ENCODE measurements at regions not wholly inside any gene's neighbourhood (a gene's known extent, or its start where the extent isn't known, plus 50 kb on each side); places are given as distances from the start of the nearest gene placed in this dataset.
"Not testable (repeated sequence)": the region's sequence is repeated elsewhere in the genome, so short reads cannot be mapped to it uniquely, and the experiment has no call there.

- DNase-seq: no peak
- Mint-ChIP-seq H3K27ac (no peak overlapping the region), H3K4me3 (no peak overlapping the region), H3K36me3 (no peaks in the 10 kb centered on the region), H3K4me1 (no peaks in the 10 kb centered on the region), H3K9me3 (peaks cover 0 to 6% (median 0%) of the 10 kb centered on the region in 7 donors), H3K27me3 (peaks cover 6 to 10% (median 6%) of the 10 kb centered on the region in 3 donors)
- ATAC-seq (ENCODE audit: low read depth in 2 of 2): no peak
Observed at GRCh38 chr1:90262286-90262685, 267.4 kb downstream of the ZNF326 start.

DNA sequence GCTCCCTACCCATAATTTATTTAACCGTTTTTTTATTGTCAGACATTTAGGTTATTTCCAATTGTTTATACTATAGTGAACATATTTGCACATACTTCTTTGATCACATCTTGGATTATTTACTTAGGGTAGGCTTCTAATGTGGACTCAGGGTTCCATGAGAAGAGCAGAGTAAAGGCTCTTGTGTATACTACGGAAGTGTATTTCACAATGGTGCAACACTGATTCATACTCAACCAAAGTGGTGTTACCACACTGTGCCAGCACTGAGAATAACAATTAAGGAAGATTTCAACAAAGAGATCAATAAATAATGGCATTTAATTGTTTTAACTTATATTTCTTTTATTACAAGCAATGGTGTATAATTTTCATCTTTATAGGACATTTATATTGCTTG lies 251.2 kb downstream of the ZNF326 start:
- Mint-ChIP-seq H3K27ac (no peak overlapping the region), H3K9me3 (peaks cover 4 to 23% (median 10%) of the 10 kb centered on the region in 7 donors), H3K4me1 (no peaks in the 10 kb centered on the region), H3K36me3 (peaks cover 0 to 7% of the 10 kb centered on the region in 2 donors), H3K27me3 (peaks cover 0 to 7% (median 0%) of the 10 kb centered on the region in 3 donors), H3K4me3 (no peak overlapping the region)
- no peak for ATAC-seq (ENCODE audit: low read depth in 2 of 2)
- no peak for DNase-seq

GRCh38 chr1:90236493-90236892 lies 241.6 kb downstream of the ZNF326 start:
- no peak overlapping the region for H3K27ac Mint-ChIP-seq
- H3K36me3 Mint-ChIP-seq: no peaks in the 10 kb centered on the region
- no peaks in the 10 kb centered on the region for H3K4me1 Mint-ChIP-seq
- ATAC-seq (ENCODE audit: low read depth in 2 of 2): no peak
- H3K27me3 Mint-ChIP-seq: peaks cover 0 to 11% (median 0%) of the 10 kb centered on the region in 3 donors
- H3K4me3 Mint-ChIP-seq: no peak overlapping the region
- no peak for DNase-seq
- H3K9me3 Mint-ChIP-seq: peaks cover 0 to 33% (median 5%) of the 10 kb centered on the region in 7 donors

DNA sequence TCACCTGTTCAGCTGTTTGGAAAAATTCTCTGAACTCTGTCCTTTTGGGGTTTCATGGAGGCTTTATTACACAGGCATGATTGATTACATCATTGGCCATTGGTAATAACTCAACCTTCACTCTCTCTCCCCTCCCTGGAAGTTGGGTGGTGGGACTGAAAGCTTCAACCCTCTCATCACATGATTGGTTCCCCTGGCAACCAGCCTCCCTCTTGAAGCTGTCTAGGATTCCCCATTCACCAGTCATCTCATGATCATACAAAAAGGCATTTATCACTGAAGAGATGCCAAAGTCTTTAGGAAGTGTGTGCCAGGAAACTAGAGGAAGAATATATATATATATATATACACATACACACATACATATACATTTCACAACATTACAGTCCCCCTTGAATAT lies 228.5 kb downstream of the ZNF326 start:
- Mint-ChIP-seq H3K4me3 (peak overlapping the region in 2 of 8 donors; percentile 25 to 49), H3K27me3 (peaks cover 0 to 5% (median 0%) of the 10 kb centered on the region in 3 donors), H3K9me3 (peaks cover 0 to 37% (median 23%) of the 10 kb centered on the region in 7 donors), H3K4me1 (no peaks in the 10 kb centered on the region), H3K36me3 (peaks cover 0 to 7% of the 10 kb centered on the region in 2 donors), H3K27ac (no peak overlapping the region)
- DNase-seq (no peak), ATAC-seq (ENCODE audit: low read depth in 2 of 2) (no peak)

- H3K36me3 Mint-ChIP-seq: peaks cover 0 to 7% of the 10 kb centered on the region in 2 donors
- H3K9me3 Mint-ChIP-seq: peaks cover 0 to 17% (median 9%) of the 10 kb centered on the region in 7 donors
- peaks cover 0 to 5% (median 0%) of the 10 kb centered on the region in 3 donors for H3K27me3 Mint-ChIP-seq
- ATAC-seq (ENCODE audit: low read depth in 2 of 2) (no peak), DNase-seq (no peak)
- no peak overlapping the region for H3K4me3 Mint-ChIP-seq
- H3K27ac Mint-ChIP-seq: no peak overlapping the region
- H3K4me1 Mint-ChIP-seq: no peaks in the 10 kb centered on the region
Observed at GRCh38 chr1:90220941-90221693, 226.2 kb downstream of the ZNF326 start.

GRCh38 chr1:90220496-90220895 lies 225.6 kb downstream of the ZNF326 start:
- peaks cover 0 to 7% of the 10 kb centered on the region in 2 donors for H3K36me3 Mint-ChIP-seq
- peaks cover 0 to 13% (median 8%) of the 10 kb centered on the region in 7 donors for H3K9me3 Mint-ChIP-seq

GRCh38 chr1:90219166-90219871 lies 224.4 kb downstream of the ZNF326 start:
- DNase-seq, H3K27ac Mint-ChIP-seq: not testable (repeated sequence)

More at GRCh38 chr1:90220496-90220895, 225.6 kb downstream of the ZNF326 start:
- no peak overlapping the region for H3K4me3 Mint-ChIP-seq
- peaks cover 0 to 5% (median 0%) of the 10 kb centered on the region in 3 donors for H3K27me3 Mint-ChIP-seq
- H3K4me1 Mint-ChIP-seq: no peaks in the 10 kb centered on the region
- no peak for DNase-seq
- ATAC-seq (ENCODE audit: low read depth in 2 of 2): no peak
- no peak overlapping the region for H3K27ac Mint-ChIP-seq

DNA sequence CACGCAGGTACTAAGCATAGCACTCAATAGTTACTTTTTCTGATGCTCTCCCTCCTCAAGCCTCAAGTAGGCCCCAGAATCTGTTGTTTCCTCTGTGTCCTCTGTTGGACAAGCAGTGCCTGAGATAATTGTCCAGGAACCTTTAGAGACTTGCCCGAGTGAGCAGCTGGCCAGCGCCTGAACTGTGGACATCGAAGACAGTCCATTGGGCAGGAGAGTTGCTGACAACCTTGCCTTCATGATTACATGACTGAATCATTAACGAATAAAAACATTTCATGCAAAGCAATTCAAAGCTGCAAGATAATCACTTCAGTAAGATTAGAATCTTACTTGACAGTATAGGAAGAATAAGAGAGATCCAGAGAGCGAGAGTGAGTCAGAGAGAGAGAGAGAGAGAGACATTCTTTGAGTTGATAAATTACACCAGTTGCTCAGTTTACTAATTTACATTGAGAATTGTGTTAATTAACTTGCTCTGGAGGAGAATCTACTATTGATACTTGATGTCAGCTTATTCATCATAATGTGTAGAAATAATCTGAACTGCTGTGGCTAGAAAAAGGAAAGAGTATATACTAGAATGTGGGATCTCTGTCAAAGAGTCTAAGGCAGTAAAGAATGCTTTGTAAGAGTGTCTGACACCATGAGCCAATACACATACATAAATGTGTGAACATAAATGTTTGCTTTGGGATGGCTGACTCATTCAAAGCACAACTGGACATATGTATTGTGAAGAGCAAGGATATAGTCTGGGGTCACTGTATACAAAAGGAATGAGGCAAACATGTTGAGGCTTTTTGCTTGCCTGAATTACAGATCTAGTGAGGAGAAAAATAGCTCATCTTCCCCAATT lies 216.0 kb downstream of the ZNF326 start:
- no peak overlapping the region for H3K4me3 Mint-ChIP-seq

More at GRCh38 chr1:90219166-90219871, 224.4 kb downstream of the ZNF326 start:
- not testable (repeated sequence) for ATAC-seq (ENCODE audit: low read depth in 2 of 2); H3K4me3 Mint-ChIP-seq; H3K27me3 Mint-ChIP-seq; H3K9me3 Mint-ChIP-seq; H3K36me3 Mint-ChIP-seq; H3K4me1 Mint-ChIP-seq

GRCh38 chr1:90208949-90209348 lies 214.0 kb downstream of the ZNF326 start:
- Mint-ChIP-seq H3K36me3 (no peaks in the 10 kb centered on the region), H3K27ac (no peak overlapping the region), H3K4me3 (no peak overlapping the region), H3K4me1 (no peaks in the 10 kb centered on the region), H3K27me3 (peaks cover 0 to 4% (median under 1%) of the 10 kb centered on the region in 3 donors), H3K9me3 (peaks cover 0 to 8% (median 0%) of the 10 kb centered on the region in 7 donors)
- DNase-seq (no peak), ATAC-seq (ENCODE audit: low read depth in 2 of 2) (no peak)

More for the DNA sequence above, 216.0 kb downstream of the ZNF326 start:
- H3K27me3 Mint-ChIP-seq: peaks cover 0 to 7% (median 4%) of the 10 kb centered on the region in 3 donors
- H3K27ac Mint-ChIP-seq: no peak overlapping the region
- H3K4me1 Mint-ChIP-seq: no peaks in the 10 kb centered on the region
- peaks cover 0 to 8% (median 0%) of the 10 kb centered on the region in 7 donors for H3K9me3 Mint-ChIP-seq
- DNase-seq: no peak
- no peak for ATAC-seq (ENCODE audit: low read depth in 2 of 2)
- H3K36me3 Mint-ChIP-seq: no peaks in the 10 kb centered on the region

- DNase-seq (no peak), ATAC-seq (ENCODE audit: low read depth in 2 of 2) (no peak)
- Mint-ChIP-seq H3K27me3 (peaks cover 0 to 4% (median 0%) of the 10 kb centered on the region in 3 donors), H3K36me3 (no peaks in the 10 kb centered on the region), H3K4me1 (no peaks in the 10 kb centered on the region), H3K4me3 (no peak overlapping the region), H3K9me3 (peaks cover 0 to 11% (median 0%) of the 10 kb centered on the region in 7 donors), H3K27ac (no peak overlapping the region)
Observed at GRCh38 chr1:90206260-90206659, 211.3 kb downstream of the ZNF326 start.

DNA sequence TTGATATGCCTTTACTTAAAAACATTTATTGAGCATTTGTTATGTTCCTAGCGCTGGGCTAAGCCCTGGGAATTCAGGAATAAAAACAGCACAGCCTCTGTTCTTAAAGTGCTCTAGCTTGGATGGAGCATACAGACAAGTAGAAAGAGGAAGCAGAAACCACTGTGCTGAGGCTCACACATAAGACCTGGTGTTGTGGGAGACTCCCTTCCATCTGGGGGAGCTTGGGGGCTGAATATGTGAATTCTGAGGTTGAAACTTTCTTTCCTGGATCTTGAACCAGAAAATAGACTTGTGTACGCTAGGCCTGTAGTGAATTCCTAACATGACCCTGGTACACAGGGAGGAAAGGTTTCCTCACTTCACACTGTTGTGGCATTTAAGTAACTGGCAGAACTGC lies 209.9 kb downstream of the ZNF326 start:
- H3K36me3 Mint-ChIP-seq: no peaks in the 10 kb centered on the region
- no peak overlapping the region for H3K4me3 Mint-ChIP-seq
- no peak overlapping the region for H3K27ac Mint-ChIP-seq
- H3K4me1 Mint-ChIP-seq: no peaks in the 10 kb centered on the region
- H3K27me3 Mint-ChIP-seq: peaks cover 0 to 4% (median 0%) of the 10 kb centered on the region in 3 donors
- ATAC-seq (ENCODE audit: low read depth in 2 of 2): no peak
- H3K9me3 Mint-ChIP-seq: peaks cover 0 to 11% (median 0%) of the 10 kb centered on the region in 7 donors
- no peak for DNase-seq

DNA sequence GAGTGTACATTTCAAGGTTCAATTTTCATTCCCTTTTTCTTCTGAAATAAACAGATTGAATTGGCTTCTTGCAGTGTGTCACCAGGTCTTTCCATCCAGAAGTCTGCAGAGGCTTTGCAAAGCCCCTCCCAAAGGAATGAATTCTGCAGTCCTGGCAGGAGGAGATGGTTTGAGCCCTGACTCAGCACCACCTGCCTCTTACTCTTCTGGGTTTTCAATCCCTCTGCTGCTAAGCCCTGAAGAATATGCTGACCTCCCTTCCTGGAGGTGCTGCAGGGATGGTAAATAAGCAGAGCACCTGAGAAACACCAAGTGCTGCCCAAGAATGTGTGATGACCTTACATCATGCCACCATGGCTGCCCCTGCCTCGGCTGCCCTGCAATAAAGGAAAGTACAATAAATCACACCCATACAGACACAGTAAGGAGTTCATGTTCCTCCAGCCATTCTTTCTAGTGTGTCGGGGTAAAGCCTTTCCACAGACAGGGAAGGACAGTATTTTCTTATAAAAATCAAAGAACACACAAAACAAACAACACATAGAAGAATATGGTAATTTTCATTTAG lies 209.2 kb downstream of the ZNF326 start:
- Mint-ChIP-seq H3K36me3 (no peaks in the 10 kb centered on the region), H3K27ac (no peak overlapping the region), H3K9me3 (peaks cover 0 to 11% (median 0%) of the 10 kb centered on the region in 7 donors), H3K4me1 (no peaks in the 10 kb centered on the region), H3K27me3 (peaks cover 0 to 4% (median 0%) of the 10 kb centered on the region in 3 donors), H3K4me3 (no peak overlapping the region)
- ATAC-seq (ENCODE audit: low read depth in 2 of 2) (no peak), DNase-seq (no peak)

Measured in naive B cell (primary cell).